ENCODE measurements at regions not wholly inside any gene's neighbourhood (a gene's known extent, or its start where the extent isn't known, plus 50 kb on each side); places are given as distances from the start of the nearest gene placed in this dataset.

GRCh38 chr7:130922206-130923112, 188.5 kb upstream of the KLF14 start:
- no peak for TF ChIP-seq CTCF (conservative IDR thresholded peaks at IDR 0.05 in 1 of 2, IDR thresholded peaks at IDR 0.05 in 1 of 2; ENCODE audit: low read depth in 1 of 2, low read length in 2 of 2)
- no peak for TF ChIP-seq EZH2 (IDR thresholded peaks at IDR 0.05; ENCODE audit: low read length, missing control alignments)
